WTC11 (cell line): ENCODE measurements at regions not wholly inside any gene's neighbourhood (a gene's known extent, or its start where the extent isn't known, plus 50 kb on each side); places are given as distances from the start of the nearest gene placed in this dataset.

Experiments used
- ATAC-seq: fragments of 200-7000 bp; cut with Tn5 transposase; 2 replicates; pipeline ENCODE4 v1.10.0; 2021; ENCODE audit warnings: mild to moderate bottlenecking, moderate library complexity
- CTCF ChIA-PET: fragments of 300-600 bp; sonication (Branson Sonifier 250); formaldehyde crosslinking; loops from one replicate; lab custom pipeline; 2021; ENCODE audit warnings: antibody characterized with exemption; lab: Charles Lee
- POLR2A ChIA-PET: fragments of 350-600 bp; sonication (Branson Sonifier 250); formaldehyde crosslinking; loops from one replicate; lab custom pipeline; 2021; ENCODE audit warnings: antibody characterized with exemption; lab: Charles Lee
- DNase-seq: peaks from one replicate; pipeline ENCODE4 v3.0.0; 2021; ENCODE audit warnings: low spot score
- H3K27ac Mint-ChIP-seq: 2 replicates; pipeline ENCODE4 v1.8.0; 2021; ENCODE audit warnings: mixed read lengths
- H3K27me3 Mint-ChIP-seq: 2 replicates; pipeline ENCODE4 v1.8.0; 2021; ENCODE audit warnings: low read depth, mild to moderate bottlenecking, moderate library complexity, mixed read lengths
- H3K36me3 Mint-ChIP-seq: 2 replicates; pipeline ENCODE4 v1.8.0; 2021; ENCODE audit warnings: mixed read lengths
- H3K4me1 Mint-ChIP-seq: 2 replicates; pipeline ENCODE4 v1.8.0; 2022; ENCODE audit warnings: mixed read lengths
- H3K4me3 Mint-ChIP-seq: 2 replicates; pipeline ENCODE4 v1.8.0; 2021; ENCODE audit warnings: mild to moderate bottlenecking, moderate library complexity, mixed read lengths
- H3K9me3 Mint-ChIP-seq: 2 replicates; pipeline ENCODE4 v1.8.0; 2021; ENCODE audit warnings: mixed read lengths
- CREM ChIP-seq: sonication (generic); formaldehyde crosslinking; IDR thresholded peaks from 2 replicates; pipeline ENCODE4 v1.8.1; 2022; ENCODE audit warnings: mild to moderate bottlenecking, missing genetic modification reagents, moderate library complexity
- GTF2I ChIP-seq: fragments of 250-450 bp; sonication (Bioruptor Pico); conservative IDR thresholded peaks from 2 replicates; pipeline ENCODE4 v1.4.0; 2021; ENCODE audit warnings: mild to moderate bottlenecking
- JUN ChIP-seq: sonication (generic); formaldehyde crosslinking; IDR thresholded peaks from 2 replicates; pipeline ENCODE4 v1.8.0; 2023; ENCODE audit warnings: mild to moderate bottlenecking, missing genetic modification reagents
- NFATC4 ChIP-seq: fragments of 250-450 bp; sonication (Bioruptor Pico); IDR thresholded peaks from 2 replicates; pipeline ENCODE4 v1.9.0; 2021; ENCODE audit warnings: mild to moderate bottlenecking
- SMAD4 ChIP-seq: sonication (generic); formaldehyde crosslinking; IDR thresholded peaks from 2 replicates; pipeline ENCODE4 v1.8.0; 2022; ENCODE audit warnings: mild to moderate bottlenecking, missing genetic modification reagents
- SP1 ChIP-seq: sonication (generic); formaldehyde crosslinking; conservative IDR thresholded peaks from 2 replicates; pipeline ENCODE4 v1.8.1; 2022; ENCODE audit warnings: missing genetic modification reagents
- TP53 ChIP-seq: sonication (generic); formaldehyde crosslinking; IDR thresholded peaks from 2 replicates; pipeline ENCODE4 v1.8.1; 2023; ENCODE audit warnings: mild to moderate bottlenecking, missing genetic modification reagents
- ZNF219 ChIP-seq: sonication (generic); formaldehyde crosslinking; IDR thresholded peaks from 2 replicates; pipeline ENCODE4 v1.8.0; 2023; ENCODE audit warnings: missing genetic modification reagents, mild to moderate bottlenecking, borderline replicate concordance
- ZNF263 ChIP-seq: sonication (generic); formaldehyde crosslinking; IDR thresholded peaks from 2 replicates; pipeline ENCODE4 v1.8.1; 2022; ENCODE audit warnings: low read depth, mild to moderate bottlenecking, moderate library complexity, missing genetic modification reagents
- ZNF396 ChIP-seq: fragments of 250-450 bp; sonication (Bioruptor Pico); IDR thresholded peaks from 2 replicates; pipeline ENCODE4 v1.8.0; 2021; ENCODE audit warnings: mild to moderate bottlenecking, moderate library complexity, borderline replicate concordance
- ZNF416 ChIP-seq: fragments of 250-450 bp; sonication (Bioruptor Pico); IDR thresholded peaks from 2 replicates; pipeline ENCODE4 v1.9.0; 2021; ENCODE audit warnings: mild to moderate bottlenecking, inconsistent platforms
- ZNF671 ChIP-seq: fragments of 250-450 bp; sonication (Bioruptor Pico); IDR thresholded peaks from 2 replicates; pipeline ENCODE4 v1.8.0; 2021; ENCODE audit warnings: mild to moderate bottlenecking
- TF ChIP-seq, protein P1 (sequence below): sonication (generic); formaldehyde crosslinking; IDR thresholded peaks from 2 replicates; pipeline ENCODE4 v1.8.1; 2023; ENCODE audit warnings: mild to moderate bottlenecking, missing genetic modification reagents, borderline replicate concordance
- TF ChIP-seq, protein P2 (sequence below): fragments of 250-450 bp; sonication (Bioruptor Pico); IDR thresholded peaks from 2 replicates; pipeline ENCODE4 v1.9.0; 2021; ENCODE audit warnings: moderate library complexity, mild to moderate bottlenecking, inconsistent platforms, borderline replicate concordance
- TF ChIP-seq, protein P3 (sequence below): sonication (generic); formaldehyde crosslinking; IDR thresholded peaks from 2 replicates; pipeline ENCODE4 v1.8.0; 2022; ENCODE audit warnings: mild to moderate bottlenecking, missing genetic modification reagents

DNA sequence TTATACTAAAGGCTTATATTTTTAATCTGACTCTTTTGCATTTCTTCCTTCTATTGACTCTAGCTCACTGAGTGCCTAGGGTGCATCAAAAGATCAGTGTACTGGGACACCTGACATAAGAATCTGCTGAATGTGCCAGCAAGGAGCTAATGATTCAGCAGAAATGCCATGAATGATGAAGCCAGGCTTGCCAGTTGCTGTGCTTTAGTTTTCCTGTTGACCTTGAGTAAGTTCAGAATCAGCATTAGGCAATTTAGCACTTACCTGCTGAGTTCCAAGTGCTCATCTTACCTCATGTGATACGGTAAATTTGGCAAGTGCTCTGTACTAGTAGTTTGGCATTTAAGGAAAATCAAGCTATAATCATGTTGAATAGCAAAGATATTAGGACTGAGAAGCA, 523.2 kb upstream of the B3GALT2 start:
- H3K9me3 Mint-ChIP-seq, result no peaks in the 10 kb centered on the region

DNA sequence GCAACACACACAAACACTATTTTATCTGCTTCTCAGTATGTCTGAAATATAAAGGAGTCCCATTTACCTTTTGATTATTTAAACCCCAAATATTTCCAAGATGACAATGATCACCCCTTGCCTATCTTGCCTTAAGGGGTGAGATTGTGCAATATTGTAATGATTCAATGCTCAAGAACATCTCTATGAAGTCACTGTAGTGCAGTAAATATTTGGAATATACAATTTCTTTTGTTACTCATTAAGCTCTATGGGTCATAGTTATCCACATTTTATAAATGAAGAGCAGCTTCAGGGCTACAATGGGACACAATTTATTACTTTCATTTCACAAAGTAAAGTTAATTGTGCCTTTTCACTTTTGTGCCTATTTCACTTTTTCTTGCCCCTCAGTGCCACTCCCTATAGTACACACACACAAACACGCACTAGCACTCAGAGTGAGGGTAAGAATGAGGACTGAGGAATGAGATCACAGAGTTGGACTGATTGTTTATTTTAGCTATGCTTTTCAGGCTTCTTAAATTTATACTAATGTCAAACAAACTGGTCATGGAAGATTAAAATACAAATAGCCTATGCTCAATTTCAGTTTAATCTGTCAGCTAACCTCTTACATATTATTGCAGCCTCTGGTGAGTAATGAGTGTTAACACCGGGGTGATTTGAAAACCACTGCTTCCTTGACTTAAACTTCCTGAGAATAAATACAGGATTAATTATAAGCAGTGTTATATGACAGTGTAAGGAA, 521.0 kb upstream of the B3GALT2 start:
- ChIA-PET POLR2A (no interaction called here), CTCF (no interaction called here)
- no peak overlapping the region for H3K4me3 Mint-ChIP-seq
- DNase-seq (no peak), ATAC-seq (no peak)
- no peaks in the 10 kb centered on the region for H3K27me3 Mint-ChIP-seq
- no peaks in the 10 kb centered on the region for H3K4me1 Mint-ChIP-seq
- TF ChIP-seq JUN, result no peak
- TF ChIP-seq, protein P1, sequence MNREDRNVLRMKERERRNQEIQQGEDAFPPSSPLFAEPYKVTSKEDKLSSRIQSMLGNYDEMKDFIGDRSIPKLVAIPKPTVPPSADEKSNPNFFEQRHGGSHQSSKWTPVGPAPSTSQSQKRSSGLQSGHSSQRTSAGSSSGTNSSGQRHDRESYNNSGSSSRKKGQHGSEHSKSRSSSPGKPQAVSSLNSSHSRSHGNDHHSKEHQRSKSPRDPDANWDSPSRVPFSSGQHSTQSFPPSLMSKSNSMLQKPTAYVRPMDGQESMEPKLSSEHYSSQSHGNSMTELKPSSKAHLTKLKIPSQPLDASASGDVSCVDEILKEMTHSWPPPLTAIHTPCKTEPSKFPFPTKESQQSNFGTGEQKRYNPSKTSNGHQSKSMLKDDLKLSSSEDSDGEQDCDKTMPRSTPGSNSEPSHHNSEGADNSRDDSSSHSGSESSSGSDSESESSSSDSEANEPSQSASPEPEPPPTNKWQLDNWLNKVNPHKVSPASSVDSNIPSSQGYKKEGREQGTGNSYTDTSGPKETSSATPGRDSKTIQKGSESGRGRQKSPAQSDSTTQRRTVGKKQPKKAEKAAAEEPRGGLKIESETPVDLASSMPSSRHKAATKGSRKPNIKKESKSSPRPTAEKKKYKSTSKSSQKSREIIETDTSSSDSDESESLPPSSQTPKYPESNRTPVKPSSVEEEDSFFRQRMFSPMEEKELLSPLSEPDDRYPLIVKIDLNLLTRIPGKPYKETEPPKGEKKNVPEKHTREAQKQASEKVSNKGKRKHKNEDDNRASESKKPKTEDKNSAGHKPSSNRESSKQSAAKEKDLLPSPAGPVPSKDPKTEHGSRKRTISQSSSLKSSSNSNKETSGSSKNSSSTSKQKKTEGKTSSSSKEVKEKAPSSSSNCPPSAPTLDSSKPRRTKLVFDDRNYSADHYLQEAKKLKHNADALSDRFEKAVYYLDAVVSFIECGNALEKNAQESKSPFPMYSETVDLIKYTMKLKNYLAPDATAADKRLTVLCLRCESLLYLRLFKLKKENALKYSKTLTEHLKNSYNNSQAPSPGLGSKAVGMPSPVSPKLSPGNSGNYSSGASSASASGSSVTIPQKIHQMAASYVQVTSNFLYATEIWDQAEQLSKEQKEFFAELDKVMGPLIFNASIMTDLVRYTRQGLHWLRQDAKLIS (CRISPR knock-in tag), result no peak
- H3K27ac Mint-ChIP-seq, result no peak overlapping the region
- no peaks in the 10 kb centered on the region for H3K9me3 Mint-ChIP-seq
- no peaks in the 10 kb centered on the region for H3K36me3 Mint-ChIP-seq

More for the DNA sequence above, 523.2 kb upstream of the B3GALT2 start:
- Mint-ChIP-seq H3K4me1 (no peaks in the 10 kb centered on the region), H3K27me3 (no peaks in the 10 kb centered on the region), H3K27ac (no peak overlapping the region), H3K4me3 (no peak overlapping the region), H3K36me3 (no peaks in the 10 kb centered on the region)
- POLR2A ChIA-PET, result no interaction called here
- CTCF ChIA-PET, result no interaction called here
- TF ChIP-seq SMAD4 (no peak), ZNF416 (CRISPR knock-in tag) (no peak), ZNF671 (no peak), NFATC4 (CRISPR knock-in tag) (no peak), ZNF396 (CRISPR knock-in tag) (no peak), ZNF219 (CRISPR knock-in tag) (no peak), TP53 (CRISPR knock-in tag) (no peak), GTF2I (CRISPR knock-in tag) (no peak), CREM (CRISPR knock-in tag) (no peak), SP1 (CRISPR knock-in tag) (no peak), ZNF263 (CRISPR knock-in tag) (no peak)
- TF ChIP-seq, protein P2, sequence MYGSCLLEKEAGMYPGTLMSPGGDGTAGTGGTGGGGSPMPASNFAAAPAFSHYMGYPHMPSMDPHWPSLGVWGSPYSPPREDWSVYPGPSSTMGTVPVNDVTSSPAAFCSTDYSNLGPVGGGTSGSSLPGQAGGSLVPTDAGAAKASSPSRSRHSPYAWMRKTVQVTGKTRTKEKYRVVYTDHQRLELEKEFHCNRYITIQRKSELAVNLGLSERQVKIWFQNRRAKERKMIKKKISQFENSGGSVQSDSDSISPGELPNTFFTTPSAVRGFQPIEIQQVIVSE, result no peak
- TF ChIP-seq, protein P1 (CRISPR knock-in tag), result no peak
- TF ChIP-seq, protein P3, sequence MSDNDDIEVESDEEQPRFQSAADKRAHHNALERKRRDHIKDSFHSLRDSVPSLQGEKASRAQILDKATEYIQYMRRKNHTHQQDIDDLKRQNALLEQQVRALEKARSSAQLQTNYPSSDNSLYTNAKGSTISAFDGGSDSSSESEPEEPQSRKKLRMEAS, result no peak
- ATAC-seq, result no peak
- DNase-seq, result no peak
